ES-I3 (cell line): ENCODE measurements at regions not wholly inside any gene's neighbourhood (a gene's known extent, or its start where the extent isn't known, plus 50 kb on each side); places are given as distances from the start of the nearest gene placed in this dataset.

ENCODE experiments used
- H3K36me3 ChIP-seq: 2 replicates; pipeline ENCODE4 v1.6.1; 2013; ENCODE audit warnings: mild to moderate bottlenecking, low read length, control low read depth, moderate library complexity; ENCODE audit not compliant: insufficient read depth
- H3K4me1 ChIP-seq: 2 replicates; pipeline ENCODE4 v1.6.1; 2013; ENCODE audit warnings: mild to moderate bottlenecking, control low read depth, low read length; ENCODE audit not compliant: insufficient read depth
- H3K9ac ChIP-seq: 2 replicates; pipeline ENCODE4 v1.6.1; 2013; ENCODE audit warnings: low read depth, mild to moderate bottlenecking, low read length, moderate library complexity
- H3K9me3 ChIP-seq: 2 replicates; pipeline ENCODE4 v1.6.1; 2013; ENCODE audit warnings: mild to moderate bottlenecking, low read length, moderate library complexity; ENCODE audit not compliant: control insufficient read depth, insufficient read depth

- Histone ChIP-seq H3K4me1 (no peaks in the 10 kb centered on the region), H3K36me3 (no peaks in the 10 kb centered on the region), H3K9me3 (no peaks in the 10 kb centered on the region), H3K9ac (no peak overlapping the region)
These were observed 279.5 kb upstream of the RAB6C start for GRCh38 chr2:129699781-129700573.

DNA sequence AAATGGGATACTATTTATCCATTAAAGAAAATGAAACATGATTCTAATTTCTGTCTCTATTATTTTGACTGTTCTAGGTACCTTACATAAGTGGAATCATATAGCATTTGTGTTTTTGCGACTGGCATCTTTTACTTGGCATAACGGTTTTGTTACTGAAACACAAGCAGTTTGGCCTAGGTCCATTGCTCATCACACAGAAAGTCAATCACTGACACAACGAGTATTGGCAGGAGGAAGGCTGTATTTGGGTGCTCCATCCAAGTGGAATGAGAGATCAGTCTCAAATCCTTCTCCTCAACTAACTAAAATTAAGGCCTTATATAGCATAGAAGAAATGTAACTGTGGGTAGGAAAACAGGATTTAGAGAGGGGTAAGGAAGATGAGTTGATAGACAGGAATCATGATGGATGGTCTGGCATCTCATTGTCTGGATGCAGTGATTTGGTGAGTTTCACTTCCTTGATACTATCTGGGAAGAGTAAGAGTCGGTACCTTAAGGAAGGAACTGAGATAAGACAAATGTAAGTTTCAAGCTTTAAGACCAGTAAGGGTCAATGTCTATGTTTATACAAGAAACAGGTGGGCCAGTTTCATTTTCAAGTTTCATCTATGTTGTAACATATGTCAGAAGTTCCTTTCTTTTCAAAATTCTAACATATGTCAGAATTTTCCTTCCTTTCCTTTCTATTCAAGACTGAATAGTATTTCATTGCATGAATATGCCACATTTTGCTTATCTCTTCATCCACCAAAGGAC is 276.9 kb upstream of the RAB6C start:
- H3K9me3 ChIP-seq: no peaks in the 10 kb centered on the region
- no peaks in the 10 kb centered on the region for H3K4me1 ChIP-seq

GRCh38 chr2:129705085-129705484 is 274.4 kb upstream of the RAB6C start:
- H3K9me3 ChIP-seq: no peaks in the 10 kb centered on the region
- no peaks in the 10 kb centered on the region for H3K36me3 ChIP-seq
- H3K9ac ChIP-seq: no peak overlapping the region
- peaks cover 10% of the 10 kb centered on the region for H3K4me1 ChIP-seq

More for the DNA sequence above, 276.9 kb upstream of the RAB6C start:
- no peak overlapping the region for H3K9ac ChIP-seq
- H3K36me3 ChIP-seq: no peaks in the 10 kb centered on the region

DNA sequence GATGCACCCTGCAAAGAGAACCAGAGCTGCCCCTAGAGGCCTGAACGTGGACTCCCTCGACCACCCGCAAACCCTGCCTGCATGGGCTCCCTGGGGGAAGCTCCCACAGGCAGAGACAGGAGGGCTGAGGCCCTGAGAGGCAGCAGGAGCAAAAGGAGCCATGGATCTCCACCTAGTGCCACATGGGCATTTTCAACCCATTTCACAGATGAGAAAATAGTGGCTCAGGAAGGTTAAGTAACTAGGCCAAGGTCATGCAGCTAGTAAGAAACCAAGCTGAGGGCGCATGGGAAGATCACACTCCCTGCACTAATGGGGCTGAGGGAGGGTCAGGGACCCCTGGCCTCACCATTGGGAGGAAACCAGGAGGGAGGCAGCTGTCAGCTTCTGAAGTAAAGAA is 271.7 kb upstream of the RAB6C start:
- H3K9ac ChIP-seq: no peak overlapping the region
- H3K9me3 ChIP-seq: no peaks in the 10 kb centered on the region
- peaks cover 17% of the 10 kb centered on the region for H3K4me1 ChIP-seq
- H3K36me3 ChIP-seq: no peaks in the 10 kb centered on the region

DNA sequence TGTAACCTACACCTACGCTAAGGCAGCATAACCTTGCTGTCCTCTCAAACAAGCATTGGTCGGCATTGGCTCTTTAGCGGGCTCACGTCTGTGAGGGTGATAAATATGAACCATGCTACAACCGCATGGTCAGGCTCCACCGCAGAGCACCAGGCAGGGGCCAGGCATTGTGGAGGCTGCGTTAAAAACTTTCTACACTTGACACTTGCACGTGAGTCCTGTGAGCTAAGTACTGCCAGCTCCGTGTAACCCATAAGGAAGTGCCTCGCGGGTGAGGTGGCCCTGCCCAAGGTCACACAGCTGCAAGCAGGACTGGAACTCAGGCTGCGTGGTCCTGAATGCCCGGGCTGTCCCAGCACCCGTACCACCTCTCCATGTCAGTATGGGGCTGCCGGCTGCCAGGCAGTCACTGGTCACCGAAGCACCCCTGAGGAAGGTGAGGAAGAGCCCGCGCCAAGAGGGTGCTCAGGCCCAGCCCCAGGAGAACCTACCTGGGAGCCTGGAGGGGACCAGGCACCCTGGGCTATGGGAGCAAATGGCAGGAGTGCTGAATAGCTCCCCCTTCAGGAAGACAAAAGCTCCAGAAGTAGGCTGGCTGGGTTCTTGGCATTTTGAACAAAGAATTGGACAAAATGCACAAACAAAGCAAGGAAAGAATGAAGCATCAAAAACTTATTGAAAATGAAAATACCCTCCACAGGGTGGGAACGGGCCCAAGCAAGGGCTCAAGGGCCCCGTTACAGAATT is 271.1 kb upstream of the RAB6C start:
- Histone ChIP-seq H3K4me1 (peaks cover 17% of the 10 kb centered on the region), H3K9me3 (no peaks in the 10 kb centered on the region), H3K36me3 (no peaks in the 10 kb centered on the region), H3K9ac (no peak overlapping the region)

- no peaks in the 10 kb centered on the region for H3K9me3 ChIP-seq
- H3K36me3 ChIP-seq: no peaks in the 10 kb centered on the region
- no peak overlapping the region for H3K9ac ChIP-seq
- H3K4me1 ChIP-seq: peaks cover 17% of the 10 kb centered on the region
These were observed 270.2 kb upstream of the RAB6C start for GRCh38 chr2:129709001-129709955.

DNA sequence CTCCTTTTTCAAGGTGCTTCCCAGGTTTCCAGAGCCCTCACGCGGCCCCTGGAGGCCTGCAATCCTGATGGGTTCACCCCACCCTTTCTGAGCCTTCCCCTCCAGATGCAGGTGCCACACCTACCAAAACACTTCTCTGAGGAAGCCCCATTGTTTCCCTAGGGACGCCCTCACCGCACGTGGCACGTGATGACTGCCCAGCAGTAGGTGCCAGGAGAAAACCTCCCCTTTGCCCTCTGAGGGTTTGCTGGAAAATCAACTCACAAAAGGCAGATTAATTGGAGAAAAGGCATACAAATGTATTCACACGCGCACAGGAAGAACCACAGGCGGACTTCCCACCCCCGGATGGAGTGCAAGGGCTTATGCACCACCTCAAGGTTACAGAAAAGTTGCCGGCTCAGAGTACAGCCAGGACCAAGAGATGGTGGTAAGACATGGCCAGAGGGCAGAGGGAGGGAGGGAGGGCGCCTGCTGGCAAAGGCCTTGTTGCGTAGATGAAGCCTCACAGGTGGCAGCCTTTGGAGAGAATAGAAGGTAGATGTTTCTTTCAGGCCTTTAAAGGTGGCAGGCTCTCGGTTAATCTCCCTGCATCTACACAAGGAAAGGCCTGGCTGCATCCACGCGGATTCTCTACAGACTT is 269.4 kb upstream of the RAB6C start:
- Histone ChIP-seq H3K9me3 (no peaks in the 10 kb centered on the region), H3K36me3 (no peaks in the 10 kb centered on the region), H3K9ac (no peak overlapping the region), H3K4me1 (peaks cover 17% of the 10 kb centered on the region)

- Histone ChIP-seq H3K9me3 (no peaks in the 10 kb centered on the region), H3K4me1 (peaks cover 17% of the 10 kb centered on the region), H3K36me3 (no peaks in the 10 kb centered on the region), H3K9ac (no peak overlapping the region)
These were observed 268.6 kb upstream of the RAB6C start for GRCh38 chr2:129710670-129711495.

DNA sequence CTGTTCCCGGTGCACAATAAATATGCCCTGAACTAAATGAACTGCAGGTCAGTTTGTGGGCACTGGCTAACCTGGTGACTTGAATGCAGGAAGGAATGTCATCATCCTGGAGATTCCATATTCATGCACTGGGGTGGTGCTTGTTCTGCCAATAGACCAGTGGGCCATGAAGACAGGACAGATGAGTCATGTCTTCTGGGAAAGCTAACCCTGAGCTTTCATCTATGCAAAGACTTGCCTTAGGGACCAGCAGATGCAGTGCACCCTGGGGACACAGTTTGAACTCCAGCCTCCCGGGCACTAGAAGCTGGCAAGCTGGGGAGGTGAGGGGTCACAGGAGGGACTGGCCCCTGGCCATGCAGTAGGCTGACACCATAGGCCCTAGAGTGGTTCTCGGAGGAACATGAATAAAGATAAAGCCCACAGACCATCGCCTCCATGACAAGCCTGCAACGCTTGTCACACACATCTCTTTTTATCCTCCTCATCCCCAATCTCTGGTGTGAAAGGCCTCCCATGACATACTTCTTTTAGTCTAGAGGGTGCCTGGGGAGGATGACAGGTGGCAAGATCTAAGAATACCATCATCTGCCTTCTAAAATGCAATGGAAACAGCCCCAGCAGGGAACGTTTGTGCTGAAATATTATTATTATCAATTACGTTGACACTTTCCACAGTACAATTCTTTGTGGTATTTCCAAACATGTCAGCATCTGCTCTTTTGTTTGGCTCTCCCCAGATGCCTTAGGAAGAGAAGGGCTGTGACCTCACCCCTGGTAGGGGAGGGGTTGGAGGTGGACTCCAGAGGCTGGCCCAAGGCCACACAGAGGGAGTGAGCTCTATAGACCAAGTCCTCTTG is 267.4 kb upstream of the RAB6C start:
- Histone ChIP-seq H3K36me3 (no peaks in the 10 kb centered on the region), H3K9me3 (no peaks in the 10 kb centered on the region), H3K4me1 (peaks cover 17% of the 10 kb centered on the region), H3K9ac (no peak overlapping the region)

DNA sequence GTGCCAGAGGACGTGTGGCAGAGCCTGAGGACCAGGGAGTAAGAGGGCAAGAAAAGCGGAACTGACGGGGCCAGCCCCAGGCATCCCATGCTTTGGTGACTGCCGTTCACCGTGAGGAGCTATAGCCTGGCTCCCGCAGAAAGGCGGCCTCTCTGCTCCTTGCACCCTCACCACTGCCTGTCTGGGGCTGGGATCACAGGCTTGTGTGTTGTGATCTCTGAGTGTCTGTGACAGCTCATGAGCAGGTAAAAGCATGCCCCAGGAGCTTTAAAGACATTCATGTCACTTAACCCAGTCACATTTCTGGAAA is 266.8 kb upstream of the RAB6C start:
- Histone ChIP-seq H3K9ac (no peak overlapping the region), H3K4me1 (peaks cover 17% of the 10 kb centered on the region), H3K36me3 (no peaks in the 10 kb centered on the region), H3K9me3 (no peaks in the 10 kb centered on the region)

DNA sequence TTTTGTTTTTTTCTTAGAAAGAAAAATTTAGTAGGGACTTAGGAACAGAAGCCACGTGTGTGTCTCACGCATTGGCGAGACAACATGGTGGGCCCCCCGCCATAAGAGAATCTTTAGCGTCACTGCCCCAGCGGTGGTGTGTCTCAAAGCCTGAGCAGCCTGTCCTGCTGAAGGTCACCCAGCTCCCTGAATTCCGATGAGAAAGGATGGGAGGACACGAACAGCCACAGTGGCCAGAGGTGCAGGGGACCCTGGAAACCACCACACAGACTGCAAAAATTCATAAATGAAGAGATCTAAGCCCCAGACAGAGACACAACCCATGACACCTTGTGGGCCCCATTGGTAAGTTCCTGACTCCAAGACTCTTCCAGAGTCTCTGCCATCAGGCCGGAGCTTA is 266.1 kb upstream of the RAB6C start:
- Histone ChIP-seq H3K9me3 (no peaks in the 10 kb centered on the region), H3K9ac (no peak overlapping the region), H3K4me1 (peaks cover 20% of the 10 kb centered on the region), H3K36me3 (no peaks in the 10 kb centered on the region)

GRCh38 chr2:129716781-129717559 is 262.5 kb upstream of the RAB6C start:
- Histone ChIP-seq H3K4me1 (peaks cover 4% of the 10 kb centered on the region), H3K36me3 (no peaks in the 10 kb centered on the region), H3K9ac (no peak overlapping the region), H3K9me3 (no peaks in the 10 kb centered on the region)
